Right renal pelvis (tissue), 4 donors: ENCODE measurements at regions not wholly inside any gene's neighbourhood (a gene's known extent, or its start where the extent isn't known, plus 50 kb on each side); places are given as distances from the start of the nearest gene placed in this dataset.
A peak's percentile ranks its signal among the peaks of the same experiment; 100 is the strongest.

Experiments
- DNase-seq, 4 donors: peaks; one replicate each; pipeline ENCODE4 v3.0.0-alpha.2; 2013; ENCODE audit warnings: low read depth in 4 of 4, low spot score in 3 of 4, missing footprints in 1 of 4

DNA sequence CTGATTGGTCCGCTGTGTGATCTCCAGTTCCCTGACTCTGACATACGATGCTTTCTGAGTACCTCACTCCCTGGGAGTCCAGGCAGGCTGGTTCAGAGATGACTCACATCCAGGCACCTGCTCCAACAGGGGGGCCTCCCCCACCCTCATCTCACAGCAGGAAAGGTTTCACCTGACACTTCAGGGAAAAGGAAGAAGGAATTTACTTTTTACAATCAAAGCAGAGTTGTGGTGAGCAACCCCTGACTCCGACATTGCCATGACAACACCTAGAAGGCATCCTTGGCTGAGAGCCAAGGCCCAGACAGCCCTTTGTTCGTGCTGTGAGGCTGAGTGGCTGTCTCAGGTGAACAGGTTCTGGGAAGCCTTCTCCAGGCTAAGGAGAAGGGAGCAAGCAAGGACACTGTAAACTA is 164.6 kb upstream of the GJB5 start:
- peak in 3 of 4 donors; percentile 12 to 28 (median 15) for DNase-seq

DNA sequence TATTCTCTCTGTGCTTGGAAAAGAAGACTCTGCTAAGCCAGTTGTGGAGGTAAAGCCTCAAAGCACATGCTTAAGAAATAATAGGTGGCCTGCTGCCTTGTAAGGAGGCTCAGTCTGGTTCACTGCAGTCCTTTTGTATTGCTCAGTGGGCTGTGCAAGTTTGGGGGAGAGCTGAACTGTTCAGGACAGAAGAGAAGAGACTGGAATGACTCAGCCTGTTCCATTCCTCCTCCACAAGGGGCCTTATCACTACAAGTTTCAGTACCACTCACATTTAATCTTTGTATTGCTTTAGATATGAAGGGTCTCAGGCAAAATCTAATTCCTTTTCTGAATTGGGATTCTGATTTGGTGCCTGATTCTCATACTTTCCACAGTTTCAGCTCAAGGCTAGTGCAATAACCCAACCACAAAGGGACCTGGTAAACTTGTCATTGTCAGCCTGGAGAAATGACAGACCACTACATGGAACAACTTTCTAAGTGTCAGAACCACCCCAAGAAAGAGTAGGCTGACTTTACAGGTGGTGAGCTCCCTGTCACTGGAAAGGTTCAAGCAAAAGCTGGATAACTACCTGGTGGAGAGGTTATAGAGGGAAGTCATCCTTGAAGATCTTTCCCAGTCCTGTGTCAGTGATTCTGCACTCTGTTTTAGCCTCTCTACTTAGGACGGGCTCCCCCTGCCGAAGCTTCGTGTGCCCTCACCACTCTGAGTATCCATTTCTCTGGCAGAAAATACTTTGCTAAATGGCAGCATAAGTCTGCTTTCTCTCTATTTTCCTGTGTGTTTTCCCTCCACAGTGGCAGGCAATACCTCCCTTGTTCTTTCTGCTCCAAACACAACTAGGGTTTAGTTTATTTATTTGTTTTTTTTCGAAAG is 162.9 kb upstream of the GJB5 start:
- DNase-seq, result no peak

DNA sequence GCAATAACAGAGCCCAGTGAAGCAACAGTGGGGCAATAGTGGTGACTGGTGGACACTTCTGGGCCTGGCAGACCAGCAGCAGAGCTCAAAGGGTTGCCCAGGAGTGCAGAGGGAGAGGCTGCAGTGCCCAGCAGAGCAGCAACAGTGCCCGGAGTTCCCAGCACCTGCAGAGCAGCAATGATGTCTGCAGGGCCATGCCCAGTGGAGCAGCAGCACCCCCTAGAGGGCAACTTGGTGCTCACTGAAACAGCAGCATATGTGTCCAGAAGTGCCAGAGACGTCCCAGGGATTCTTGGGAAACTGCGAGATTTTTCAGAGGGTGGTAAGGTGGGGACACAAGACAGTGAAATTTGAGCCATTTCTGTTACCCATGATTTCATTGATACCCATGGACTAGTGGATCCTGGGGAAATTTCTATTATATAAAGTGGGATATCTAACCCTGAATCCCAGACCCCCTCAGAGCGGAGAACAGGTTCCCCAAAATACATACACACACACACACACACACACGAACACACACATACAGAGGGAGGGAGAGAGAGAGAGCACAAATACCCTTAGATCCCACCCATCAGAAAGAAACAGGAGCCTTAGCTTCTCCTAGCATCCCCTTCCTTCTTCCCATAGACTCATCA is 156.9 kb upstream of the GJB5 start:
- DNase-seq, result peak; percentile 38 to 52 (median 46)

DNA sequence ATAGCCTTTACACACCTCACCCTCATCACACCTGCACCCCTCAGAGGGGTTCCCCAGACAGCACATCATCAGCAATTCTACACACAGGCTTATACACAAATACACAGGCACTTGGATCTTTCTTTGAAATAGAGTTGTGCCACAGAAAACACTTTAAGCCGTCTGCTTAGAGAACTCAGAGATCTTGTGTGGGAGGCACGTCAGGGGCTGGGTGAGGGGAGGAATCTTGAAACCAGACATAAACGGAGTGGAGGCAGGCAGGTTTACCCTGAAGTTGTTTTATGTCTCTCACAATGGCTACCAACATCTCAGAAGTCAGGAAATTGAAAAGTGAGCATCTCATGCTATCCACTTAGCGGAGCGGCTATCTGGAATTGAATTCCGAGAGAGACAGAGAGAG is 151.9 kb upstream of the GJB5 start:
- DNase-seq, result no peak

DNA sequence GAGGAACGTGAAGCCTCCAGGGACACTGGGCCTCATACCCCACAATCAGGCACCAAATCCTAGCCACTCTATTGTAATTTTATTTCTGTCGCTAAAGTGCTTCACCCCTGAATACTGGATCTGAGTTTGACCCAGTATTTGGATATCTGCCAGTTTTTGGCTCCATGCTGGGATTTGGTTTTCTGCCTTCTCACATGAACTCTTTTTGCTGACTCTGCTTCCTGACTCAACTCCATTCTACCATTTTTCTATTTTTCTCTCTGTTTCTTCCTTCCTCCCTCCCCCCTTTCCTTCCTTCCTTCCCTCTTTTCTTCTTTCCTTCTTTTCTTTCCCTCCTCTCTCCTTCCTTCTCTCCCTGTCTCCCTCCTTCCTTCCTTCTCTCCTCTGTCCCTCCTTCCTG is 151.3 kb upstream of the GJB5 start:
- no peak for DNase-seq

DNA sequence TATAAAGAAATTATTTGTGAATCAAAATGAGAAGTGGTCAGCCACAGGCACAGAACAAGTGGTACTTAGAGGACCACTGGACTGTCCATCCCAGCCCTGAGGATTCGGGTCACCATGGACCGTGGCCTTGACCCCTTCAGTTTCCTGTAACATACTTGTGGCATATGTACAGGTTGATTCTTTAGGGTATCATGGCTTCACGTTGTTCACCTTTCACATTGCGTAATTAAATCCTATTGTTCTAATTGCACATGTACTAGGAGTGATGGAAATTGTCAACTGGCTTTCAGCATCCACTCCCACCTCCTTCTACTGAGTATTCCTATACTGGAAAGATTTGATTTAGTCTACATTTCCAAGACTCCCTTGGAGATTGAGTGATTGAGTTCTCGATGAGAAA is 148.3 kb upstream of the GJB5 start:
- no peak for DNase-seq

DNA sequence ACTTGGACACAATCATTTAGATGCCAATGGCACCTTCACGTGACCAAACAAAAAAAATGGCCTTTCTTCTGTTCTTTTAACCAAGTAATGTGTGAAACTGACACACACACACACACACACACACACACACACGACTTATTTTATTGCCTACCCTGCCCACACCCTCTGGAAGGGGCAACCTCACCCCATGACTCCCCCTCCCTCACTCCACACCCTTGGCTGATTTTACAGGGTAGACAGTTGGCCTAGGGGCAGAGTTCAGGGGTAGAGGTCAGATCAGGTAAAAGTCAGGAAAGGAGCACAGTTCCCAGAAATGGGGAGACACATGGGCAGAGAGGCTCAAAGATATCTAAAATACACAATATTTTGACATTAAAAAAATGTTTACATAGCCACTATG is 144.8 kb upstream of the GJB5 start:
- no peak for DNase-seq

DNA sequence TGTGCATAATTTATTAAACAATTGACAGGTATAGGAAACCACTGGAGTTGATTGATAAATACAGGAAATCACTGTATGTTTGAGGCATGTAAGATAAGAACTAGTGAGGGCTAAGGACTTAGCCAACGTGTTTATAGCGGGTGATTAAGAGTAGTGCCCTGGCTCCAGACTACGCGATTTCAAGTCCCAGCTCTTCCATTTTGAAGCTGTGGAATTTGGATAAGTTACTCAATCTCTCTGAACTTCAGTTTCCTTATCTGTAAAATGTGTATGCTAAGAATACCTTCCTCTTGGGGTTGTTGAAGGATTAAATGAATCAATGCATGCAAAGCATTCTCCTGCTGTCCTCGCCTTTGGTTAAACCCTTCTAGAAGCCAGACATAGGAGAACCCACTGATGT is 143.3 kb upstream of the GJB5 start:
- DNase-seq, result no peak

DNA sequence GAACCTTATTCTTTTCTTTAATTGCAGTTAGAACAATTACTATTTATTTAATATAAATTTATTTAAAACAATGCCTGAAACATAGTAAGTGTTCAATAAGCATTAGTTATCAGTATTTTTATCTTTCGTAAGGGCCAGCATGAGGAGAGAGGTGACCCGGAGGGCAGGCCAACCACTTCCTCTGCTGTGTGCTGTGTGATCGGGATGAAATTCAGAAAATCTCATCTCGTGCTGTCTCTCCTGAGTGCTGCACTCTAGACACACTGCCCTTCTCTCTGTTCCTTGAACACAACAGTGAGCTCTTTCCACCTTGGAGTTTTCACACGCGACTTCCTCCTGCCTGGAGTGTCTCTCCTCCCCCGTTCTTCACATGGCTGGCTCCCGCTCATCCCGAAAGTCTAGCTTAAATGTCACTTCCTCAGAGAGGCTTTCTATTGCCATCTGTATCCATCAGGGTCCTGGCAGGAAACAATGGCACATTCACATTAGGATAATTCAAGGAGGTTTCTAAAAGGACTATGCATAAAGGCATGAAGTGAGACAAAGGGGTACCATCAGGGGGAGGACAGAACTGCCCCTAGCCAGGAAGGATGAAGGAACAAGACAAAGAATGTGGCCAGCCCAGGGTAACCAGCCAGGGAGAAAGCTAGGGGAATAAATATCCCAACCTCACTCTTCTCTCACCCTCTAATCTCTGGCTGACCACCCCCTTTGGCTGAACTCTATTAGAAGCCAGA is 142.6 kb upstream of the GJB5 start:
- peak in 1 of 4 donors; percentile 12 for DNase-seq

DNA sequence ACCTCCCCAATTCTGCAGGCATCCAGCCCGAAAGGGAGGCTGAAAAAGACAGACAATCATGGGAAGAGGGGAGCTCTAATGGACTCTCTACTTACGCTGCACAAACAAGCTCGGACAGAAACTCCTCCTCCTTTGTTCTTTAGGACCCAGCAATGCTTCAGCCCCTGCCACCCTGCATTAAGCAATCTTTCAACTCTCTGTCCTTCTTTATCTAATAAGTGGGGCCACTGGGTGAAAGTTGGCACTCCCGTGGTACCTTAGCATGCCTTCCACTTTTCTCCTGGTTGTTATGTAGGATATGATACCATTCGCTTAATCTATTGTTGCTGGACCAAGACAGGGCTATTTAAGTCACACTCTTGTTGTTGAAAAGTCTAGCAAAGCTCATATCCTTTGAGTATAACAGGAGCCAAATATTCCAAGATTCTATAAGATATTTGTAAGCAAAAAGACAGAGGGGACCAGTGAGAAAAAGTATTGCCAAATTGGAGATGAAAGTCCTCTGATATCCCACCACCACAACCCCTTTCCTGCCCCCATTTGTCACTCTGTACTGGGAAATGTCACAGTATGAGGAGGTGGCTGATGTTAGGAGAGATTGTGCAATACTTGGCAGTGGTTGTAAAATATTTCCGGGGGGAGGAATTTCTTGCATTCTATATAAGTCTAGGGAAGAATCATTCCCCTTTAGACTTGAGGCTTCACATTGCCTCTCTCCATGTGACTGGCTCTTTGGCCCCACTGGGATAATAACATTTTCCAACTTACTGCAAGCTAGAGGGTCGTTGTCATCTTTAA is 137.3 kb upstream of the GJB5 start:
- DNase-seq, result no peak

DNA sequence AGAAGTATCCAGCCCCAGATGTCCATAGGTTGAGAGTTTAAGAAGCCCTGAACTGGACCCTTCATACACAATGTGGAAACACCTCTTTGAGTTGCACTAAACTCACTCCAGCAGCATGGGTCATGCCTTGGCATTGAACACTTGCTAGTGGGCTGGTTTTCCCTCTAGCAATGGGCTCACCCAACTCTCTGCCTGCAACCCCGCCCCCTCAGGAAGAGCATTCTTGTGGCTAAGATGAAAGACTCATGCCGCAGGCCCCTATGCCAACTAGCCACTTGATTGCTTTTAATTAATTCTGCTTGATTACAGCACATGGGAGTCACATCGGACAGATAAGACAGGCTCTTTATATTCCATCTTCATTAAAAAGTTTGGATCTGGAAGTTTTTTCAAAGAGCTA is 136.5 kb upstream of the GJB5 start:
- DNase-seq, result no peak

DNA sequence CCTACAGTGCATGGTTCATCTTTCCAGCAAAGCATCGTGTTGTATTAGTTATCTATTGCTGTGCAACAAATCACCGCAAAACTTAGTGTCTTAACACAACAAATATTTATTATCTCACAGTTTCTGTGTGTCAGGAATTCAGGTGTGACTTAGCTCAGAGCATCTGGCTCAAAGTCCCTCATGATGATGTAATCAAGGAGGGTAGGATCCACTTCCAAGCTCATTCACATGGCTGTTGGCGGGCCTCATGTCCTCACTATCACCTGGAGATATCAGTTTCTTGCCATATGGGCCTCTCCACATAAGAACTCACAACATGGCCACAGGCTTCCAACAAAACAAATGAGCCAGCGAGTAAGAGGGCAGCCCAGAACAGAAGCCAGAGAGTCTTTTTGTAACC is 135.6 kb upstream of the GJB5 start:
- no peak for DNase-seq

DNA sequence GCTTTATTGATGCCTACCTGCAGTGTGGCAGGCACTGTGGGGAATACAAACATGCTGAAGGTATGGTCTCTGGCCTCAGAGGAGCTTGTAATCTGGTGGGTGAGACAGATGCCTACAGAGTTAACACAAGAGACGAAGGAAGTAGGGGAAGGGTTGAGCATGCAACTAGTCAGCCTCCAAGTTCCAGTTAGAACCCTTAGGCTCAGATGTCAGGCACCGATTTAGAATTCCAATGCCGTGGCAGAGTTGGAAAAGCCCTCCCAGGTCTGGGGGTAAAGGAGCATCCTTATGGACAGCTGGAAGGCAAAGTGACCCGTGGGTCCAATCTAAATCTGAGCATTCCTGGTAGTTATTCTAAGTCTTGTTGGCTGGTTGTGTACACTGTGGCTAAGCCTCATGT is 132.9 kb upstream of the GJB5 start:
- no peak for DNase-seq

DNA sequence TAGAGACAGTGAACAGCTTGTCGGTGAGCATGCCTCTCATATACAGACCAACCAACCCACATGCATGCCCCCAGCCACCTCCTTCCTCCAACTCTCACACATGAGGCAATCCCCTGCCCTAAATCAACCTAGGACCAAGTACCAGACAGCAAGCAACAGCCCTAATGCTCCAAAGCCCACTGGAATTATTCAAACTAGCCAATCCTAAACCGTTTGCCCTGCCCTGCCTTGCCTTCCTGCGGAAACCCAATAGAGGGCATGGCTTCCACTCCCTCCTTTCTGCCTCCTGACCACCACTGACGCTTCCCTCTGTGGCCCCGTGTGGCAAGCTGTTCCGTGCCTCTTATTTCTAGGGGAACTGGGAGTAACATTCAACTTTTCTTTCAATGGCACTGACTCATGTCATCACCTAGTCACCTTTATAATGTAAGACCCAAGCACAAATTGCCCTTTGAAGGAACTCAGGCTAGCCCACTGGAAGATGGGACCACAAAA is 129.3 kb upstream of the GJB5 start:
- no peak for DNase-seq

DNA sequence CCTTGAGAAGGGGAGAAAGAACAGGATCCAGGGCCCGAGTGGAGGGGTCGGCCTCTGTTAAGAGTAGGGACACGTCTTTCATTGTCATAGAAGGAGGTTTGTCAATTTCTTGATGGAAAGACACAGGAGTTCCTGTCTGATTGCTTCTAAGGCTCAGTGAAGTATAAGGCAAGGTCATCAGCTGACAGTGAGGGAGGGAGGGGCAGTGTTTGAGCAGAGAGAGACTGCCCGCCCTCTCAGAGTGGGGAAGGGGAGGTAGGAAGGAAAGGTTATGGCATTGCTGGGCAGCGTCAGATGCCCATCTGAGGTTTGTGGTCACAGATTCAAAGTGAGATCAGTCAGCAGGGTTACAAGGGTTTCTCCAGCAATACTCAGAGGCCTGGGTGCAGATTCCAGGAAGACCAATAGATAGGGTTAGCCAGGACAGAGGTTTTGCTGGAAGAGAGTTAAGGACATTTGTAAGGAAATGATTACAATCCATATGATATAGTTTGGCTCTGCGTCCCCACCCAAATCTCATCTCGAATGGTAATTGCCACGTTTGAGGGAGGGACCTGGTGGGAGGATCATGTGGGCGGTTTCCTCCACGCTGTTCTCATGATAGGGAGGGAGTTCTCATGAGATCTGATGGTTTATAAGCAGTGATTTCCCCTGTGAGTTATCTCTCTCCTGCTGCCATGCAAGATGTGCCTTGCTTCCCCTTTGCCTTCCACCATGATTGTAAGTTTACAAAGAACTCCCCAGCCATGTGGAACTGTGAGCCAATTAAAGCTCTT is 127.2 kb upstream of the GJB5 start:
- no peak for DNase-seq

DNA sequence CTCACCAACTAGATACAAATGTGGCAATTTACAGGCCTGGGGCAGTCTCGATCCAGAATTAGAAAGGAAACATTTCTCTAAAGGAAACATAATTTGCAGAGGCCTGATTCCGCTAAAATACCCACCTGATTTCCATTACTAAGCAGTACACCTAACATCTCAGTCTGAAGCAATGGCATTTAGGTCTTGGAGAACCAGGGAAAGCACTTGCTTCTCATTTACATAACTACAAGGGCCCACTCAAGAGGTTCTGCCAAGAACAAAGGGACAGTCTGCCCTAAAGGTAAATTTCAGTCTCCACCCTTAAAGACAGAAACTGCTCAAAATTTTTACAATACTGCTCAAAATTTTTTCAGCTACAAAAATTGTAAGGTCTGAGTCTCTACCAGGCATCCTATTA is 123.7 kb upstream of the GJB5 start:
- no peak for DNase-seq

DNA sequence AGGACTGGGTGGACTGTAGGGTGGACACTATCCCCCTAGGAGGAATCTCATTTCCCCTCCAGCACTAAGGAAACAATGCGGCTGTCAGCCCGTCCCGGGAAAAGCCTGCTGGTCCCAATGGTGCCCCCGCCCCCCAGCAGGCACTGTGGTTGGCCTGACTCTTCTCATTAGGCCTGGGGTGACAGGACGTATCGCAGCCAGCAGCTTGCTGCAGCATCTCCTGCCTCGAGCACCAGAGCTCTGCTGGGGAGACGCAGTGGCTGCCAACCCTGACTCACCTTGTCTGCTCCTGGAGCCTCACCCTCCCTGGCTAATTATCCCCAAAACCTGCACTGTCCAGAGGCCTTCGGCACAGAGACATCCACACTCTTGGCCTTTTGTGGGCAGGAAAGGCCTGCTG is 115.1 kb upstream of the GJB5 start:
- DNase-seq, result no peak

DNA sequence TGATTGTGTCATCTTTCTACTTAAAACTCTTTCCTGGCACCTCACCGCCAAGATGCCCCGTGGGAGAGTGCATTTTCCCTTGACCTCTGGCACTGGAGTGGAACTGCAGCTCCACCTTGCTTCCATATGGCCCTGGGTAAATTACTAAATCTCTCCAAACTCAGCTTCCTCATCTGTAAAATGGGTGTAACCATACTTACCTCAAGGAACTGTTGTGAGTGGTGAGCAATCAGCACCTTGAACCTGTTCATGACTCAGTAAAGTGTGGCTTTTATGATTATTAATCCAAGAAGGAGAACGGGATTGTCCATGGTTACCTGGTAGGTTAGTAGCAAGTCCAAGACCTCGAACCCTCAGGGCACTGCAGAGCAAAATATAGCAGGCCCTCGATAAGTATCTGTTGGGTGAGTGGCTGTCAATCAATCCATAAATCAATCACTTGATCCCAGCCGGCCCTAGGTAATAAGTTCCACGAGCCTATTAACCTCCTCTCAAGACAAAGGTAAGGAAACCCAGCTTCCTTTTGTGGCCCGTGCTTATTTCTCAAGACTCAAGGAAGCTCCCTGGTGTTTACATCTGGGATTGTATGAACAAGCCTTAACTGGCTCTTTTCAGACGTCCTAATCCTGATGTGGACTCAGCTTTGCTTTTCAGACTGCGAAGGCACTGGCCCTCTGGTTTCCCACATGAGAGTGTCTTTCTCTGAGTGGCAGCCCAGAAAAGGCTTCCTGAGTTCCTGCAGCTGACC is 114.0 kb upstream of the GJB5 start:
- DNase-seq, result no peak

DNA sequence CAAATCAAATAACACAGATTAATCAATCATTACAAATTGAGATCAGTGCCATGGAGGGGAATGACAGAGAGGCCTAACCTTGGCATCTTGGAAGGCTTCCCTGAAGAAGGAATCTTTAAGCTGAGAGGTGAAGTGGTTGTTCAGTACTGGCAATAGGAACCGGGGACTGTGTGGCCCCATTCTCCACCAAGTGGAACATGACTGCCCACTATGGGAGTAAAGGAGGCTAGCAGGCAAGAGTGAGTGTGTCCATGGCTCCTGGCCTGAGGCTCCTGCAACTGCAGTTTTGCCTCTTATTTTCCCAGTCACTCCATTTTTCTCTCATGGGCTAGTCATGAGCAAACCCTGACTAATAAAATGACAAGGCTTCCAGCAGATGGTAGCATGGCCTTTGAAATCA is 112.2 kb upstream of the GJB5 start:
- DNase-seq, result no peak
